ENCODE measurements at regions not wholly inside any gene's neighbourhood (a gene's known extent, or its start where the extent isn't known, plus 50 kb on each side); places are given as distances from the start of the nearest gene placed in this dataset.
"Not testable (repeated sequence)": the region's sequence is repeated elsewhere in the genome, so short reads cannot be mapped to it uniquely, and the experiment has no call there.

DNA sequence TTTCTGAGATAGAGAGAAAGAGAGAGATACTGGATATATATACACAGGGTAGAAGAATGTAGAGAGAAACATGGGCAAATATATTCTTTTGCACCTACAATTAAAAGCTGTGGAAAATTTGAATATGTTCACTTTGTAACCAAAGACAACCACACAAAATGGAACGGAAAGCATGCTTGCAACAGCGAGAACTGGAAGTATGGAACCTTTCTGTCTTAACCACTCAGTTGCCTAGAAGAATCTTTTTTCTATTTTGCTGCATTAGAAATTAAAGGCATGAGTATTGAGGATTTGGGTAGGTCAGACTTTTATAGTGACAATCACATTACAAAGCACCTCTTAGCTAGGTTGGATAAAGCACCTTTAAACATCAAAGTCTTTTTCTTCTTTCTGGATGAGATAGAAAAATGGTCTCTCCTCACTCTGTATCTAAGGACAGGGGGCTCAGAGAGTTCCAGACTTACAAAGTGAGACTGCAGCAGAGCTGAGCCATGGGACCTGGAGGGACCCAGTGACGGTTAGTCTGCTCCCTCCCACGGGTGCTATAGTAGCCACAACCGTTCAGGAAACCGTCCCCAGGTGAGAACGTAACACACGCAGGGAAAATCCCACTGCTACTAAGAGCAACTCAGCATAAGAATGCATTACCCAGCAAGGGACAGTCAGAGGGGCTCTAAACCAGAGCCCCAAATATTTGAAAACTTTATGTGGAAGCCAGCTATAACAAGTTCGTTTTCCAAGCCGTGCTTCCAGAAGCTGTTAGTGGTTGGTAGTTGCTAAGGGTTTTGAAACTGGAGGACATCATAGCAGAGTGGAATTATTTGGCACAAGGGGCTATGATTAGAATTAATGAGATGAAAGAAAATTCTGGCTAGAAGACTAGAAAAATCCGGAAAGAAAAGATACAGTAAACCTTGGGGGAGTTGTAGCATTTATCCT lies 97.1 kb downstream of the DAD1 start:
- no peak for DNase-seq

- not testable (repeated sequence) for DNase-seq
Measured at GRCh38 chr14:22491053-22491452, 98.0 kb downstream of the DAD1 start.

- no peak for DNase-seq
Measured at GRCh38 chr14:22489957-22490950, 98.8 kb downstream of the DAD1 start.

- DNase-seq = no peak
Measured at GRCh38 chr14:22489244-22489545, 99.8 kb downstream of the DAD1 start.

- DNase-seq = no peak
Measured at GRCh38 chr14:22488522-22489243, 100.3 kb downstream of the DAD1 start.

GRCh38 chr14:22487941-22488340 lies 101.1 kb downstream of the DAD1 start:
- no peak for DNase-seq

GRCh38 chr14:22487401-22487800 lies 101.6 kb downstream of the DAD1 start:
- no peak for DNase-seq

GRCh38 chr14:22486675-22487074 lies 102.3 kb downstream of the DAD1 start:
- DNase-seq = no peak

DNA sequence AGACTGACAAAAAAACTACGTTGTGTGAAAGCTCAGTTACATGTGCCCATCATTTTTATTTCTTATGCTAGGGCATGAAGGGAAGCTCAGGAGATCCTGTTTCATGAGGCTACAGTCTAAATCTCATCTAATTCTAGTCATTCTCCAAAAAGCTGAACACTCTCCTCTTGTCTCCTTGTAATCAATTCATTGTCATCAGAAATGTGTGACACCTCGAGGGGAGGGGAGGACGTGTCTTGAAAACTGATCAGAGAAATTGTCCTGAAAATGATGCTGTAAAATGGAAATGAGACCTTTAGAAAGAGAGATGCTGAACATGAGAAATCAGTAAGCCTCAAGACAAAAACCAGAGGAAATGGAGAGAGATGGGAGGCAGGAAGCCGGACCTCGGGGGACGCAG lies 103.4 kb downstream of the DAD1 start:
- no peak for DNase-seq

DNA sequence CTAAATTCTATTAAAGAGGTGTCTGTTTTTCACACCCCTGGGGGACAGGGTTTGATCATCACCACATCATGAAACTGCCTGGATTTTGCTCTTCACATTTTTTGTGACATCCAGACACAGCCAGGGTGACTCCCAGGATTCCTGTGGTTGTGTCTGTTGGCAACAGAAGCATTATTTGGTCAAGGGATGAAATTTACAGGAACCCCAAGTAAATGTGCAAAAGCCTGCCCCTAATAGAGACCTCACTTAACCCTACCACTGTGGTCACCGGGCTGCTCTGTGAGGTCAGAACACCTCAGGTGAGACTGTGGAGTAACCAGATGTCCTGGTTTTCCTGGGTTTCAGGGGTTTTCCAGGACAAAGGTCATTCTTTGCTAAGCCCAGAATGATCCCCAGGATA lies 103.8 kb downstream of the DAD1 start:
- no peak for DNase-seq

DNA sequence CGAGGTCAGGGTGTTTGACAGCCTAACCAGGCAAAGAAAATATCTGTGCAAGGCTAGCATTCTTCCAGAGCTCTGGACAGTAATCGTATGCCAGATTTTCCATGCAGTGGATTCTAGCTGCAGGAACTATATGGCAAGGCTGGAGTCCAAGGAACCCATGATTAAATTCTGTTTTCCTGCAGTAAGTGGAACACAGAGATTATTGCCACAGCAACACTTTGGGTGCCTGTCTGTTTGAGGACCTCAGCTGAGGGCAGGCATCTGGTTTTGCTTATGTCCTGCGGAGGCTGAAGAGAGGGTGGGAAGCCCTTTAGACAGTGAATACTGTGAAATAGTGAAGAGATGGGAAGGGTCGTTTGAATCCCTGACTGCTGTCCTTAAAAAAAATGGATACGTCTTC lies 104.4 kb downstream of the DAD1 start:
- DNase-seq = no peak

- DNase-seq = no peak
Measured at GRCh38 chr14:22483863-22484593, 105.0 kb downstream of the DAD1 start.

DNA sequence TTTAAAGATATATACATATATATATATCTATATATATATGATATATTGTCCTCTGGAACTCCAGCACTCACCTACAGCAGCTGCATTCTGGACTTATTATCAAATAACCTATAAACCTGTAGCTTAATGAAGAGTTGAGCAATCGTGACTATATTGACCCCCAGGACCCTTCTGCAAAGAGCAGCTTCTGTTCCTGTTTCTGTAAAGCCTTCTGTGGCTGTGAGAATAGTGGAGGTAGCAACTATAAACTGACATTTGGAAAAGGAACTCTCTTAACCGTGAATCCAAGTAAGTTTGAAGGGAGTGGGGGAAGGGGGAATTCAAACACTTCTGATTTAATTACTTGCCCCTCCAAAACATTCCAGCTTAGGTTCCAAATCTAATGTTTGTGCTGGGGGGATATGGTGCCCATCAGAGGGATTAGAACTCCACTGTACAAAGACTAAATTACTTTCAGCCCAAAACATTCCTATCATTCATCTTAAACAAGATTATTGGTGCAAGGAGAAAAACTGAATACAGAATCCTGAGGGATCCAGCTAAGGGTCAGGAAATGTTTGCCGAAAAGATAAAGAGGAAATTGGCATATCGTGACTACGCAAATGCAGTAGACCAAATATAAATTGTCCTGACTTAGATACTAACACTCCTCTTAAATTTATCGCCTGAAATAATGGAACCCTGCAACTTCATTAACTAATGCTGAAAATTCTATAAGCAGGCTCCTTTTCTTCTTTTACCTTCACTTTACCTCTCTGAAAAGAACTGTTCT lies 106.1 kb downstream of the DAD1 start:
- DNase-seq = no peak

DNA sequence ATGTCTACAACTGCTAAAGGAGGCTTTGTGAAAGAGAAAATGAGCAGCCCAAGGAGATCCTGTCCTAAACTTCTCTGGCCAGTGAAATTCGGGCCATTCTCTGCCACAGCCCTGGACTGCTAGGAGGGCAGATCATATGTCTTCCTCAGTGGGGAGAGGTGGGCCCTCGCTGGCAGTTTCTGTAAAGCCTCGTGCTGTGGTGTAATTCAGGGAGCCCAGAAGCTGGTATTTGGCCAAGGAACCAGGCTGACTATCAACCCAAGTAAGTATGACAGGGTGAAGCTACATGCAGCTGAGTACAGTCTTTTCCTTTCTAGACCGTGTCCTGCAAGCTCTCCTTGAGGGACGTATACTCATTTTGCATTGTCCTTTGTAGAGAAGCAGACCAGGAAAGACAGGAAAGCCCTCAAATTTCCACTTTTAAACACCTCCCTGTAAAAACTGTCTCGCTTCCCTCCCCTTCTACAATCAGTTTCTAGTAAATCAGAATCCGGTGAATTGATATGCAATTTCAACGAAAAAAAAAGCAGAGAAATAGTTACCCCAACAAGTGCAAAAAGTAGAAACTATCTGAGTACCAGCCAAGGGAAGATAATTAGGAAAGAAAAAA lies 106.8 kb downstream of the DAD1 start:
- no peak for DNase-seq

- DNase-seq = no peak
Measured at GRCh38 chr14:22481546-22481945, 107.5 kb downstream of the DAD1 start.

GRCh38 chr14:22479776-22480464 lies 109.1 kb downstream of the DAD1 start:
- no peak for DNase-seq

- DNase-seq = no peak
Measured at GRCh38 chr14:22479132-22479531, 109.9 kb downstream of the DAD1 start.

DNA sequence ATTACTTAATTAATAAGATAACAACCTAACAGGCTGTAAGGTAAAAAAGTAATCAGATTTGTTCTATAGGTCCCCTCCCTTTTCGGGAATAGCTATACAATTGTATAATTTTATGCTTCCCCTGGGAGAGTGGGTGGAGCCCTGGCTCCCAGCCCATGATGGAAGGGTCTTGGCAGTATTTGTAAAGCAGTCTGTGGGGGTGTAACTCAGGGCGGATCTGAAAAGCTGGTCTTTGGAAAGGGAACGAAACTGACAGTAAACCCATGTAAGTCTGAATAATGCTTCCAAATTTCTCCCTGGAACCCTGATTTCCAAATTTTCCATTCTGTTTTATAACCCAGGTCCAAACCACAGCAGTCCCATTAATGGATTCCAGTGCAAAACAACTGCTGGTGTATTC lies 110.4 kb downstream of the DAD1 start:
- no peak for DNase-seq

- no peak for DNase-seq
Measured at GRCh38 chr14:22478247-22478646, 110.8 kb downstream of the DAD1 start.

DNA sequence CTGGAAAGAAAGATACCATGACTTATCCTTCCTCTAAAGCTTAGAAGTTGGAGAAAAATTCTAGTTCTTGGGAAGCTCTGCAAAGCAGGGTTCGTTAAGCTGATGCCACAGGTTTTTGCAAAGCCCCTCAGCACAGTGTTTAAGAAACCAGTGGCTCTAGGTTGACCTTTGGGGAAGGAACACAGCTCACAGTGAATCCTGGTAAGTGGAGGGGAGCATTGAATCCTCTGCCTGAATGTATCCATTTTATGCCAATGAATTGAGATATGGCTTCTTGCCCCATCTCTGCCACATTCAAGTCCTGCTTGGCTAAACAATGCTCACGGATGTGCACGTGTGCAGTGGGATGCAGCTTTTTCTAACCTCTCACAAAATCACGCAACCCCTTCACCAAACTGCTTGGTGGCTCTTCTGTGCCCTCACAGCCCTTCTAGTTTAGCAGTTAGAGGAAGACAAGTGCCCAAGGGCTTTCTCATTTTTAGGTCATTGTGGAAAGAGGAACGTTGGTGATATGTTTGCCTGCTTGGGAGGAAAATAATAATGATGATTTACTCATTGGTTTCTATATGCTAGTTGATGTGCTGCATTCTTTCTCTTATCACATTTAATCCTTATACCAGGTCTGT lies 111.3 kb downstream of the DAD1 start:
- no peak for DNase-seq

All from retina (tissue), 1 donor.